NCI-H1694 (cell line): ENCODE measurements at regions not wholly inside any gene's neighbourhood (a gene's known extent, or its start where the extent isn't known, plus 50 kb on each side); places are given as distances from the start of the nearest gene placed in this dataset.
A peak's percentile ranks its signal among the peaks of the same experiment; 100 is the strongest.

ENCODE experiments used
- DNase-seq: peaks from one replicate; lab custom pipeline; 2025; lab: John Stamatoyannopoulos, UW

DNA sequence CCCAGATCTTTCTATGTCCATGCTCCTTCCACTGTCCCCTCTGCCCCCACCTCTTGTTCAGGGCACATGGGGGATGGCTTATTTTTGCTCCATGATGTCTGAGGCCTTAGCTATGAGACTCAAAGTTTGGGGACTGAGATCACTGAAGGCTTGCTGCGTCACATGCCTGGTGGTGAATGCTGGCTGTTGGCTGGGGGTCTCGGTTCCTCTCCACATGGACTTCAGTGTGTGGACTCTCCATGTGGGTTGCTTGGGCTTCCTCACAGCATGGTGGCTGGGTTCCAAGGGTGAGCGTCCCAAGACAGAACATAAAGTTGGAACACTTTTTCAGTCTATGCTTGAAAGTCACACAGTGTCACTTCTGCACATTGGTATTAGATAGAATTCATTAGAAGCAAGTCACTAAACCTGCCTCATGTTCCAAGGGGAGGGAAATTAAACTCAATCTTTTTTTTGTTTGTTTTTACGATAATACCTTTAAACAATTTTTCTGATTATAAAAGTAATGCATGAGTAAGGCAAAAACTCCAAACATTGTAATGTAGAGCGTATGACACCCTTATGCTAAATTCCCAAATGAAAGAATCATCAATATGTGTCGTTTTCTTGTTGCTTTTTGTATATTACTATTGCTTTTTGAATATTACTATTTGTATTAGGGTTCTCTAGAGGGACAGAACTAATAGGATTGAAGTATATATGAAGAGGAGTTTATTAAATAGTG is 111.7 kb downstream of the MYCN start:
- DNase-seq: no peak

DNA sequence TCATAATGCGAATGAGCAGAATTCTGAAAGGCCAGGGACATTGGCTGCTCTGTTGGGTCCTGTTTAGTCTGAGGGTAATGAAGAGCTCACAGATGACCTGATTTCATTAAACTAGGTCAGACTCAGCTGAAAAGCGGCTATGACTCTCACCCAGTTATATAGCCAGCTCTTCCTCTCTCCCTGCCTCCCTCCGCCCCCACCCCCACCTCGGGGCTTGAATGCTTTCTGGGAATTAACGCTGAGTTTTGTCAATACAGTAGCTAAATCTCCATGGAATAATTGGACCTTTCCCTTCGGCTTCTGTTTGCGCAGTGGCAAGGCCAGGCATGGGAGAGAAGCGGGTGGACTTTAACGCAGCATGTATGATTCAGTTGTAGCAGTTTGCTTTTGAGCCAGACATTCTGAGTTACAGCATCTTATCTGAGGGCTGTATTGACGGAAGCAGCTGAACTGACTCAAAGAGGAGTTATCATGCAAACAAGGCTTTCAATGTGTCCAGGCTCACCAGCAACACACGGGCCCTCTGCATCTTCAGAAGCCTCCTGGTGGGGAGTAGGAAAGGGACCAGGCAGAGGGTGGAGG is 110.6 kb downstream of the MYCN start:
- no peak for DNase-seq

DNA sequence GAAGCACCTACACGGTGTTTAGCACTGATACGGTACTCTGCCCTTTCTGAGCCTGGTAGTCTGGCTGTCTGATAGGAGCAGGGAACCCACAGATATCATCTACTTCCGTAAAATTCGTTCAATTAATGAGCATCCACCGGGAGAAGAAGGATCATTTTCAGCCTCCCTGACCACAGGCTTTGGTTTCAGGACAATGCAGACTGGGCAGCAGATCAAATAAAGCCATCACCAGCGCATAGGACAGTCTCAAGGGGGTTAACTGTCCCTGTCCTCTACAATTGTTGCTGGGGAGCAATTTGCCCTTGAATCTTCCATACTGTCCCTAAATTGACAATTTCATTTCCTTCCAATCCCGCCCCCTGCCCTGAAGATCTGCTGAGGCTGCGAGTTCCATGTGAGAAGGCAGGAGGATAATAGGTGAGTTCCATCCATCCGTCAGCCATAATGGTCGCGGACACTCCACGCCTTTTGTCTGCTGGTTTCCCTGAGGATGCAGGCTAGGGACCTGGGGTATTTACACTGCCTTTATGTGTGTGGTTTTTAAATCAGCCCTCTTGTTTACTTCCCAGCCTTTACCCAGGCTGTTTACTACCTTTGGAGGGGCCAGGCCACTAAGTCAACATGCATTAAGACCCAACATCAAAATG is 110.0 kb downstream of the MYCN start:
- no peak for DNase-seq

DNA sequence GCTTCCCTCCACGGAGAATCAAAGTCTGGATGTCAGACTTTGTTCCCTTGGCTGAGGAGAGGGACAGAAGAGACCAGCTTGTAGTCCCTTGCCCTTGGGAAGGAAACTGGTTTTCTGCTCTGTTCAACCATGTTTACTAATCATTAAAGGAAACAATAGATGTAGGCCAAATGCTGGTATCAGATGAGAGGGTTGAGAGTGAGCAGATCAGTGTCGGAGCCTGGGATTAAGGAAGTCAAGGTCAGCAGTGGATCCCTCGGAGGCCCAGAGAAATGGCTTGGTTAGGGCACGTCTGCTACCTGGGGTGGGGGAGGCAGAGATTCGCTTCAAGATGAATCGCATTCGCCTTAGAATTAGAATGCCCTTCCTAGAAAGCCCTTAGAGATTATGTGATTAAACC is 109.1 kb downstream of the MYCN start:
- no peak for DNase-seq

DNA sequence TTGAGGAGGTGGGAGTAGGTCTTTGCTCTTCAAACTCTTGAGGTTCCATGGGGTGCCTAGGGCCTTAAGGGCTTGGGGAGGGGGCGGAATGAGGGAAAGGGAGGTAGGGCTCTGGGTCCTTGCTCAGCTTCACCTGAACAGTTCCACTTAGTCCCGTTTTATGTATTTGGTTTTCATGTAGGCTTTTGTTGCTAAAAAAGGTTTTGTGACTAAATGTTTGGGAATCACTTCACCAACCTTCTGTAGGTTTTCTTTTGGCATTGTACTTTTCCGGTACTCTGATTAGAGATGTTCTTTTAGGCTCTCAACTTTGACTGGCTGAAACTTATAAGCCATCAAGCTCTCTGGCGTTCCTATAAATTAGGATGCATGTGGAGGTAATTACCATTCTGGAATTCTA is 108.1 kb downstream of the MYCN start:
- no peak for DNase-seq

DNA sequence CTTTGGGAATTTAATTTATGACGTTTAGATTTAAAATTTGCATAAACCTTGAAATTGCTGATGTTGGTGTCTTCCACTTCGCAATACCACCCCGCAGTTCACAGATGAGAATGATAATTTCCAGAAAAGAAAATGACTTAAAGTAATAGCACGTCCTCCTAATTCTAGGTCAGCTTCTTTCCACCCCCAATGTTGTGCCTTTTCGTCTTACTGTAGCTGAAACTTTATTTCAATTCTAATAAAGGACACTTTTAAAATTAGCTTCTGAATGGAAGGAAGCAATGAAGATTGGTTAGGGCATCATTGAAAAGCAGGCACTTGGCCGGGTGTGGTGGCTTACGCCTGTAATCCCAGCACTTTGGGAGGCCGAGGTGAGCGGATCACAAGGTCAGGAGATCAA is 107.4 kb downstream of the MYCN start:
- DNase-seq: no peak

DNA sequence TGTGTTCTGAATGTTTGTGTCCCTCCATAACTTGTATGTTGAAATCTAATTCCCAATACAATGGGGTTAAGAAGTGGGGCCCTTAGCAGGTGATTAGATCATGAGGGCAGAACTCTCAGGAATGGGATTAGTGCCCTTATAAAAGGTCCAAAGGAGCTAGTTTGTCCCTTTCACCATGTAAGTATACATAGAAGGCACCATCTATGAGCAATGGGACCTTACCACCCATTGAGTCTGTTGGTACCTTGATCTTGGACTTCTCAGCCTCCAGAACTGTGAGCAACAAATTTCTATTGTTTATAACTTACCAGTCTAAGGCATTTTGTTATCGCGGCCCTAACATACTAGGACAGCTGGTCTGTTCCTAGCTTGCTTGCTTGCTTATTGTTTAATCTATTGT is 106.3 kb downstream of the MYCN start:
- no peak for DNase-seq

DNA sequence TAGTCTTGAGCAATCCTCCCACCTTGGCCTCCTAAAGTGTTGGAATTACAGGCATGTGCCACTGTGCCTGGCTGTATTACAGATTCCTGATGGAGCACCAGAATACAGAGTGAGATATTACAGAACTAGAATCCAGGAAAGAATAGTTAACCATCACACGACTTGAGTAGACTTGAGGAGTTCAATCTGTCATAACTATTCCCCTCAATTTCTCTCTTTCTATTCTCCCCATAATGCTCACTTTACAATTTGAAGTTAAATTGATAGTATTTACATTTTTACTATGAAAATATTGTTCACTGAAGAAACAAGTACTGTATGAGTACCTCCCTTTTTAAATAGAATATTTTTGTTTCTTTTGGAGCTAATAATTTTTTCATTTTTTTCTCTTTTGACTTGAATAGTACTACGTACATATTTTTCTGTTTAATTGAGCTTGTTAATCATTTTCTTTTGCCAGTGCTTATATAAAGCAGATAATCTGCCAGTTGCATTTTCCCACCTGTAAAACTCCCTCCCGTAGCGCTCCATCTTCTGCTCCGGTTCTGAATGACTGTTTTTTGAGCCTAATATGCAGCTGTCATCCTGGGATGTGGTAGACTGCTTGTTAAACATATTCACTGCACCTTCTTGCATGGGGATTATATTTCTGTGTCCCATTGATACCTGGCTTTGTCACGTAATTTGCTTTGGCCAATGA is 105.5 kb downstream of the MYCN start:
- no peak for DNase-seq

DNA sequence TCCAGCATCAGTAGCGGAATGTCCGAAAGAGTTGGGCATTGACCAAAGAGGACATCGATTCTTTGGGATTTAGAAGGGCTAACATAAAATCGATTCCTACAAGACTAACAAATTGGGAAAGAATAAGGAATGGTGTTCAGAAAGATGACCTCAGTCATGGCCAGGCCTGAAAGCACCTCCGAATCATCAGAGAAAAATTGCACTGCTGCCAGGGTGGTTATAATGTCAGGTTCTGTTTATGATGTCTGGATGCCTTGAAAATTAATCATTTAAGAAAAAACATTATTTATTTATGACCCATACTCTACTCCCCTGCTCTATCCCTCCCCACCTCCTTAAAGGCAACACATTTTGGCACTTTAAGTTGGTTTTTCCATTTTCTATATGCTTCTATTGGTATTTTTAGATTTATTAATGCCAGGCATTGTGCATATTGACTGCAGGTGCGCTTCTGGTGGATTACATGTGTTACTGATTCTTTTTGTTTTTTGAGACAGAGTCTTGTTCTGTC is 104.7 kb downstream of the MYCN start:
- no peak for DNase-seq

DNA sequence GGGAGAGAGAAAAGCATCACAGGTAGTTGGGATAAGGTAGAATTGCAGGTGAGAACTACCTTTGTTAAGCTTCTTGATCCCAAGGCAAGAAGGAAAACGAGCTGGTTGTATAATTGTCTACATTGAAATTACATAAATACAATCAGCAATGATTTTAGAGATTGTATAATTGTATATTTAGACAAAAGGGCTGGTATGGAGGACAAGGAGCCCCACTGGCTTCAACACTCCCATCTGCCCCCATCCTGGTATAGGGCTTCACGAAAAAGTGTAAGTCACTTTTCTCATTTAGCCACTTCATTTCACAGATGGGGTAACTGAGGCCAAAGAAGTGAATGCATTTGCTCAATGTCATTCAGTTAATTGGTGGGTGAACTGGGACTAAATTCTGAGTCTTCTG is 103.3 kb downstream of the MYCN start:
- DNase-seq: no peak

DNA sequence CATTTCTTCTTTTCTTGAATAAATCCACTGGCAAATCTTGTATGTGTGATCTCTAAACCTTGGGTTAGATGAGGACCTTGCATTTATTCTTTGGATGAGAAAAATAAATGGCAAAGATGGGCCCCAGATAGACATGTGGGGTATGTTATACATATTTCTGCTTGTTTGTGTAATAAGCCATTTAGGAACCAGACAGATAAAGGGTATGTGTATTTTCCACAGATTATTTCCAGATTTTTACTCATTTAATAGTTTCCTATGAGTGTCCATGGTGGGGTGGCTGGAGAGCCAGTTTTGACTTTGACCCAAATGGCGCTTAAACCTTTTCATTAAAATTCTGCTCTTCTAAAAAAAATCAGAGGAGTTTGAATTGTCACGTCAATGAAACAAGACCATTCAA is 102.8 kb downstream of the MYCN start:
- DNase-seq: no peak

DNA sequence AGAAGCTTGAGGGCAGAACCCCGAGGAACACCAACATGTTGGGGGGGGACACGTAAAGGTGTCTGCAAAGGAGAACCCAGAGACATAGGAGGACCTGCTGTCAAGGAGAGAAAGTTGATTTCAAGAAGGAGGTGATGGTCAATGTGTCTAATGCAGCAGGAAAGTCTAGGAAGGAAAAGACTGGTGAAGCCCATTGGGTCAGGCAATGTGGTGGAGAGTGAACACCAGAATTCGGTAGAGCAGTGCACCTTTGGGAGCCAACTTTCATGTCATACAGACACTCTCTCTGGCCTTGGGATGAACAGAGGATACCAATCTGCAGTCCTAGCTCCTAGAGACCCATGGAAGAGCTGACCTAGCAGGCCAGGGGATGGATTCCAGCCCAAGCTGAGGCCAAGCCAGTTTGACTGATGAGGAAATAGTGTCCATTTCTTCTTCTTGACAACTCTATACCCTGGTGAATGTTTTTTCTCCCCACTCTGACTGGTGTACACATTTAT is 101.9 kb downstream of the MYCN start:
- no peak for DNase-seq

DNA sequence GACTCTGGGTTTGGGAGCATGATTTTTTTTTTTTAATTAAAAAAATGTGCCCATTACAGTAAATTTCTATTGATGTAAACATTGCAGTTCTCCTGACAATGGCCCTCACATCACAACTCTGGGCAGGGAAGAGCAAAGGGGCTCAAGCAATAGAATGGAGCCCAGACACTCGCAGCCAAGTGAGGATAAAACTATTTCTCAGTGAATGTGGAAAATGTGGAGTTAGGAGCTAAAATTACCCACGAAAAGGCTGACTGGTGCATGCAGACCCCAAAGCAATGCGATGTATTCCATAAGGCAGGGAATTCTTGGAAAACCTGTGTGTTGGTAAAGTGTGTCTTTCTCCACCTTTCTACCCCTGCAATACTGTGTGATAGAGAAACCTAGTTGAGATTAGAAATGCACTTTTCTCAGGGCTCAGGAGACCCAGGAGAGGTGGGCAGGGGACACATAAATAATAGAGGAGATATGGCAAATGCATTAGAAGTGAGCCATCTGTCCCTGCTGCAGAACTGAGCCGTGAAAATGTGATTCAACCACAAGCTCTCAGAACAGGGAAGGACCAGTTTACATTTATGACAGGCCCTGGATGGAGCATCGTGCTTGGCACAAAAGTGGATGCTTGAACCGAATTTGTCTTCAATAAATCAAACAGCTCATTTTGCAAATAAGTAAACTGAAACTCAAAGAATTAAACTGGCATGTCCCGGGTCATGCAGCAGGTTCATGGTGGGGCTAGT is 100.1 kb downstream of the MYCN start:
- peak; percentile 78 for DNase-seq

DNA sequence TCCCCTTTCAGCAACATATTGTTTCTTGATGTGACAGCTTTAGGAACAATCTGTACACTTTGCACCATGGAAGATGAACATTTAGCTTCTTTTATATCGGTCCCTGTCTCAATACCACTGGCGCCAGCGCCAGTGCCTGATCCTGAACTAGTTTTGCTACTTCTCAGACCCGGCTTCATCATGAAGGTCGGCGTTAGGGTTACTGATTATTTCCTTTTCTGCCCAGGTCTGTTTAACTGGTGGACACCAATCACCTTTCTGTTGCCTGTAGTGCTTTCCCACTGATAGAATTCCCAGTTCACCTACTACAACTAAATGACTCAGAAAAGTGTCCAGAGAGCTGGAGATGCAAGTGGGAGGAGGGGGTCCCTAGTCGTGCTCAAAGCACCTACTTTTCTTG is 99.5 kb downstream of the MYCN start:
- DNase-seq: no peak

DNA sequence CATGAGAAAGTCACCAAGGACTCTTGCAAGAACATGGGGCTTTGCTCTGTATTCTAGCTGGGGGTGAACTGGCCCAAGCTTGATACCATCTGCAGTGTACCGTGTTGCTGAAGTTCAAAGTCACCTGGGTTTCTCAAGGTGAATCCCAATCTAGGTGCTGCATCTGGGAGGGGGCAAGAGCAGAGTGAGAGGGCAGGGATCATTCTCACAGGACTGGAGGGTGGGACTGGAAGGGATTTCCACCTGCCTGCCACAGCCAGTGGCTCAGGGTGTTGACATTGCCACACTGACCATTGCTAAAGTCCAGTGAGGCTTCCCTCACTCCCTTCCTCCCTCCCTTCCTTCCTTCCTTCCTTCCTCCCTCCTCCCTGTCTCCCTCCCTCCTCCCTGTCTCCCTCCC is 98.7 kb downstream of the MYCN start:
- no peak for DNase-seq

DNA sequence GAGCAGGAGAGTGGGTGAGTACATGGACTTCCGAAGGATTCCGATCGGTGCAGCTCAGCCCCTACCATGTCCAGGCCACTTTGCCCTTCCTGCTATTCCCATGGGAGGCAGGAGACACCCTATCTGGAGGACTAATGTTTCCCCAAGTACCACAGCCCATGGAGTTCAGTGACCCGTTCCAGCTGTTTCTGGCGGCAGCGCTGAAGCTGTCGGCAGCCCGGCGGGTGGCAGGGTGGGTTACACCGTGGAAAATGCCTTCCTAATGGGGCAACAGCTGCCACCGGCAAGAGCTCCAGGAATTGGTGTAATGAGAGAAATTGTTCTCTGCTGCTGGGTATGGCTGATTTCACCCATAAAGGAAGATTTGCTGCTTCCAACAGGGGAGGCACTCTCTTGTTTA is 98.3 kb downstream of the MYCN start:
- peak; percentile 88 for DNase-seq

DNA sequence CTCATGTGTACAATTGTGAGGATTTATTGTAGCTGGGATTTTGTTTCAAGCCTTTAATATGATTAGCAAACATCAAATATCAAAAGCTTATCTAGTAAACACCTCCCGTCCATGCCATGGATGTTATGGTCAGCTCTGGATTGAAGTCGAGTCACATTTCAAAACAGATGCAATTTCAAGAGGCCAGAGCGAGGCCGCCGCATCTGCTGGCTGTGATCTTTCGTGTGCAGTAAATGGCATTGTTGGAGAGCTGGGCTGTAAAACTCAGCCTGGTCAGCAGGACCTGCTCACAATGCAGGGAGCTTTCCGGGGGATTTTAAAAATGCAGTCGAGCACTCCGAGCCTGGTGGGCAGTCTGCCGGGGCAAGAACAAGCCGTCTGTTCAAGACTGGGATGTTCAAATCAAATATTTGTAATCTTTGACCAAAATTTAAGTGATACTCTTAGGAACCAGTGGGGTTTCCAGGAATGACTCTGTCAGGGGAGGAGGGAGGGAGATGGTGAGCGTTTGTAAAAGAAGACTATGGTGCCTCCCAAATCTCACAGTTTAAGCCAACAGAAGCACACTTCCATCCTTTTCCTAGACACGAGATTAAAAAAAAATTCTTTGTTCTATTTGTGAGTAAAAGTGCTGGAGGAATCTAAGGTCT is 97.6 kb downstream of the MYCN start:
- DNase-seq: no peak

DNA sequence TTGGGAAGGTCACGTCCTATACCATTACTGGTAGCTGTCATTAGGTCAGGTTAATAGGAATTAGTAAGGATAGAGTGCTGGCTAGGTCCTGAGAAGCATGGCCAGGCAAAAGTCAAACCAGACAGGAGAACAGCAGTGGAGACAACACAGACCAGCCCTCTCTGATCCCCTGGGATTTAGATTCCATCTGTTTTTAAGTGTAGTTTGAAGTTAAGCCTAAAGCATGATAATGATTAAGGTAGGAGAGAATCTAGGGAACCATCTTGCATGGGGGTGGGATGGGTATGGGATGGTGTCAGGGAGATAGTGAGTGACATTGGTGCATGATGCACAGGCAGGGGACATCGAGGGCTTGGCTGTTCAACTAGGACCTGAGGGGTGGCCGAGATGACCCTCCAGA is 96.6 kb downstream of the MYCN start:
- DNase-seq: no peak

DNA sequence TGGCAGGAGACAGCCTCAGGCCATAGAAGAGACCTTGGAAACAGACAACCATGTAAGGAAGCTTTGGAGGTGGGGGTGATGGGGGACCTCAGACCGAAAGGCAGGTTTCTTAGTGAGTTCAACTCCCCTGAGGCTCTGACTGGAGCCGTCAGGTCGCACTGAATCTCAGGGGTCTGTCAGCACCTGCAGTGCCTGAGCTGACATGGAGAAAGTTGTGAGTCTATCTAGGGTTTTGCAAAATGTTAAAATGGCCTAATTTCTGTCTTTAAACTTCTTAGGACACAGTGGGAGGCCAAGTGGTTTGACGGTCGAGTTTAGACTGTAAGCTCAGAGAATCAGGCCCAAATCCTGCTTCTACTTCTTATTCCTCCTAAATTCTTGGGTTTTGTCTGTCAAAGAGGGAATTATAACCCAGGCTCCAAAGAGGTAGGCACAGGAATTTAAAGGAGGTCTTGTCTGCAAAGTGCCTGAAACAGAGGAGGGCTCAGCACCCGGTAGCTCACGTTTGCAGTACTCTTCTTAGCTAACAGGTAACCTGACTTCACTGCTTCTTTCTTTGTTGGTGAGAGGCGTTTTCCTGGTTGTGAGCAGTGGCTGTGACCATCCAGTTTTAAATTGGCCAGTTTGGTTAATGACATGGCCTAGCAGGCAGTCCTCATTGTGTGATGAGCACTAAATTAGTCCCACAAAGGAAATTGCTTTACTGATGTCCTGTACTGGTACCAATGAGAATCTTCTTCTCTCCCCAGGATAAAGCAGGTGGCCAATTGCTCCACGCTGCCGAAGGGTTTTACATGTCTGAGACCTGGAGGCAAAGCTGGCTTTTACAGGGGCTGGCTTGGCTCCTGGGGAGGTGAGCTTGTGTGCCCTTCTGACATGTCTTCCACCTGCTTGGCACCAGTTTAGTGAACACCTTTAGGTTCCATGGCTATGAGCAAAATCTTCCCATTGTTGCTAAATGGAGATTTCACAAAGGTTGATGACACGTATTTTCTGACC is 95.7 kb downstream of the MYCN start:
- no peak for DNase-seq
